ENCODE measurements at regions not wholly inside any gene's neighbourhood (a gene's known extent, or its start where the extent isn't known, plus 50 kb on each side); places are given as distances from the start of the nearest gene placed in this dataset.

- Histone ChIP-seq H3K79me2 (replicated peaks; ENCODE audit: insufficient read depth, low read length) (no peaks in the 10 kb centered on the region), H3K4me3 (ENCODE audit: low read length) (no peak overlapping the region), H3F3A (ENCODE audit: insufficient read depth, low read length, poor library complexity, severe bottlenecking) (no peaks in the 10 kb centered on the region), H3K36me3 (ENCODE audit: insufficient read depth, low read length) (no peaks in the 10 kb centered on the region), H3K9ac (ENCODE audit: low read length) (no peak overlapping the region), H3K27me3 (ENCODE audit: insufficient read depth, low read depth, low read length) (no peaks in the 10 kb centered on the region), H3K9me3 (ENCODE audit: low read length) (no peaks in the 10 kb centered on the region), H3K27ac (ENCODE audit: low read length) (no peak overlapping the region), H3K9me2 (ENCODE audit: insufficient read depth, low read length) (no peaks in the 10 kb centered on the region), H2AFZ (ENCODE audit: low read depth, low read length) (no peak overlapping the region), H3K4me2 (ENCODE audit: low read length) (no peak overlapping the region), H4K20me1 (ENCODE audit: insufficient read depth) (no peaks in the 10 kb centered on the region)
- TF ChIP-seq EZH2 (IDR thresholded peaks at IDR 0.05; ENCODE audit: borderline replicate concordance, insufficient read depth, low read length, poor library complexity, severe bottlenecking) (no peak), EP300 (conservative IDR thresholded peaks at IDR 0.05; ENCODE audit: poor library complexity, severe bottlenecking) (no peak), RAD21 (conservative IDR thresholded peaks at IDR 0.05) (no peak), SMC3 (conservative IDR thresholded peaks at IDR 0.05; ENCODE audit: poor library complexity) (no peak), POLR2AphosphoS5 (IDR thresholded peaks at IDR 0.05) (no peak)
Measured at GRCh38 chr5:102599289-102599688, 100.5 kb upstream of the SLCO6A1 start.

- Histone ChIP-seq H3K27me3 (ENCODE audit: insufficient read depth, low read depth, low read length) (no peaks in the 10 kb centered on the region), H3K4me2 (ENCODE audit: low read length) (no peak overlapping the region), H3F3A (ENCODE audit: insufficient read depth, low read length, poor library complexity, severe bottlenecking) (no peaks in the 10 kb centered on the region), H2AFZ (ENCODE audit: low read depth, low read length) (no peak overlapping the region), H3K9me2 (ENCODE audit: insufficient read depth, low read length) (no peaks in the 10 kb centered on the region), H3K9me3 (ENCODE audit: low read length) (no peaks in the 10 kb centered on the region), H4K20me1 (ENCODE audit: insufficient read depth) (no peaks in the 10 kb centered on the region), H3K4me3 (ENCODE audit: low read length) (no peak overlapping the region), H3K27ac (ENCODE audit: low read length) (no peak overlapping the region), H3K9ac (ENCODE audit: low read length) (no peak overlapping the region), H3K79me2 (replicated peaks; ENCODE audit: insufficient read depth, low read length) (no peaks in the 10 kb centered on the region), H3K36me3 (ENCODE audit: insufficient read depth, low read length) (no peaks in the 10 kb centered on the region)
- TF ChIP-seq EZH2 (IDR thresholded peaks at IDR 0.05; ENCODE audit: borderline replicate concordance, insufficient read depth, low read length, poor library complexity, severe bottlenecking) (no peak), CTCF (IDR thresholded peaks at IDR 0.05; ENCODE audit: poor library complexity, severe bottlenecking) (no peak), RAD21 (conservative IDR thresholded peaks at IDR 0.05) (no peak), POLR2AphosphoS5 (IDR thresholded peaks at IDR 0.05) (no peak), MXI1 (conservative IDR thresholded peaks at IDR 0.05; ENCODE audit: poor library complexity, severe bottlenecking) (no peak), TAF1 (IDR thresholded peaks at IDR 0.05; ENCODE audit: low read depth) (no peak), REST (IDR thresholded peaks at IDR 0.05; ENCODE audit: borderline replicate concordance) (no peak), EP300 (conservative IDR thresholded peaks at IDR 0.05; ENCODE audit: poor library complexity, severe bottlenecking) (no peak), SMC3 (conservative IDR thresholded peaks at IDR 0.05; ENCODE audit: poor library complexity) (no peak)
Measured at GRCh38 chr5:102600964-102601363, 102.2 kb upstream of the SLCO6A1 start.
